Mesodermal cell (in vitro differentiated cells): ENCODE measurements at regions not wholly inside any gene's neighbourhood (a gene's known extent, or its start where the extent isn't known, plus 50 kb on each side); places are given as distances from the start of the nearest gene placed in this dataset.

Source experiments
- H3K27ac ChIP-seq: 2 replicates; pipeline ENCODE4 v1.7.0; 2013; ENCODE audit warnings: mild to moderate bottlenecking, low read depth, low read length, moderate library complexity; ENCODE audit not compliant: severe bottlenecking
- H3K36me3 ChIP-seq: 2 replicates; pipeline ENCODE4 v1.7.1; 2013; ENCODE audit warnings: mild to moderate bottlenecking, low read length, moderate library complexity; ENCODE audit not compliant: control insufficient read depth, insufficient read depth
- H3K4me1 ChIP-seq: one replicate; pipeline ENCODE4 v1.7.1; 2013; ENCODE audit warnings: mild to moderate bottlenecking, low read length; ENCODE audit not compliant: insufficient read depth, control insufficient read depth, poor library complexity, severe bottlenecking
- H3K4me3 ChIP-seq: 2 replicates; pipeline ENCODE4 v1.7.0; 2013; ENCODE audit warnings: low read length, control low read depth, mild to moderate bottlenecking; ENCODE audit not compliant: insufficient read depth, poor library complexity, severe bottlenecking; ENCODE audit errors: extremely low read depth
- H3K9me3 ChIP-seq: 2 replicates; pipeline ENCODE4 v1.7.1; 2013; ENCODE audit warnings: mild to moderate bottlenecking, low read length, moderate library complexity; ENCODE audit not compliant: control insufficient read depth
- WGBS, 2 experiments: methylation state at CpG; one replicate each; pipeline ENCODE4 v1.1.5; 2013; ENCODE audit warnings: missing lambda C conversion rate in 2 of 2; ENCODE audit not compliant: insufficient coverage in 2 of 2; 5-methylcytosine and 5-hydroxymethylcytosine counted together

DNA sequence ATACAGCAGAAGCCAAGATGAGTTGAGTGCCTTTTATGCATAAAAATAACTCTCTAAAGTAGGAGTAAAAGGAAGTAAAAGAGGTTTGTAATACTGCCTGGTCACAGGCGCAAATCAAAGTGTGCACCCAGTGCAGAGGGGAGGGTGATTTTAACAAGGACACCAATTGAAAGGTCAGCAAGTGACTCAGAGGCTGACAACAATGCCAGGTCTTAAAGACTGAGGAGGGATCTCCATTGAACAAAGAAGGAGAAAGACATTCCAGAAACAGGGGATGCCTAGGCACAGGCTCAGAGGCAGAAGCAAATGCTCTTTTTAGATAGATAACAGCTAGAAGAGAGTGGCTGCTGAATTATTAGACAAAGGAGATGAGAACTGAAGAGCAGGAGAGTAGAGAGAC is 297.4 kb upstream of the VCX start:
- WGBS, 2 experiments: 78 to 100% methylated on average over 1 of the region's 1 CpG
- Histone ChIP-seq H3K27ac (no peak overlapping the region), H3K4me3 (no peak overlapping the region), H3K36me3 (no peaks in the 10 kb centered on the region), H3K4me1 (no peaks in the 10 kb centered on the region), H3K9me3 (no peaks in the 10 kb centered on the region)

DNA sequence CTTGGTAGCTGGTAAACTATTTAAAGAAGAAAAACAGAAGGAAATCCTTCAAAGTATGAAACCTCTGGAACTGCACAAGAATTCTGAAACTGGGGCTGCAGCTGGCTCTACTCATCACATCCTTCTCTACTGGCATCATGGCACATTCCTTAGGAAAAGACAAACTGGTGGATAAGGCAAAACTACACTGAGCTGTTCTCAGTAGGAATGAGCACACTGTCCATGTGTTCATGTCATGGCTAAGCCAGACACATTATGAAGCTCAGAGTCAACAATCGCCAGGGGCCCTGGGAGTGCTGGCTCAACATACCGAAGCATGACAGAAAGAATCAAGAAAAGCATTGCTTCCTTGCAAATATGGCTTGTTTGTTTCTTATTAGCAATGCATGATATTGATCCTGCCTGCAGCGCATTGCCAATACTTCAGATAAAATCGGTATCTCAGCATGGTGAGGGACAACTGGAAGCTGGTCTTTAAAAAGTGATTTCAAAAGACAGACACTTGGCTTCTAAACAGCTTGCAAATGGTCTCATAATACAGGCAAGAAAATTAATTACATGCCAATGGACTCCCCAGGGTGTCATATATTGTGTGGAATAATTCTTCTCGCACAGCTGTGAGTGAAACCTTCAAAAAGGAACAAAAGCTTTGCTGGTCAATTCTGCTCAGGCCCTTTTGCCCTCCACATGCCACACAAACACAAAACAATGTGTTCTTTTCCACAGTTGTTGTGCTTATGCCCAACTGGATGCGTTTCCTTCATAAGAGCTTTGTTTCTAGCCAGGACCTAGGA is 300.2 kb upstream of the VCX start:
- no peaks in the 10 kb centered on the region for H3K4me1 ChIP-seq
- no peak overlapping the region for H3K27ac ChIP-seq
- 92% methylated on average over 2 of the region's 6 CpGs; no CpG with 5 or more reads in 1 of the 2 experiments for WGBS, 2 experiments
- H3K9me3 ChIP-seq: no peaks in the 10 kb centered on the region
- no peaks in the 10 kb centered on the region for H3K36me3 ChIP-seq
- H3K4me3 ChIP-seq: no peak overlapping the region

DNA sequence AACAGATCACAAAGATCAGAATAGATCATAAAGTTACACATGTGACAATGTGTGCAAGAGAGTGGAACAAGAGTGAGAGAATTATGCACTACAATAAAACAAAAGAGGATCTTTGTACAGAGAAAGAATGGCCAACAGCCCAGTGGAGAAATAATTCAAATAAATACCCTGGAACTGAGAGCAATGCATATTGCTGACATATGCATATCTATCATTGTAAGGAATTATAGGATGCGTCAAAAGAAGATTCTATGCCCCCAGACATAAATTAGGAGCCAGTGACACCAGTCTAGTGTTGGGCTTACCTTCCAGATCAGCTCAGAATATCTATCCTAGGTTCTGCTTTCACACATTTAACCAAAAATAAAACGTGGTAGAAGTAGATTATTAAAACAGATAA is 320.1 kb upstream of the VCX start:
- Histone ChIP-seq H3K9me3 (no peaks in the 10 kb centered on the region), H3K27ac (no peak overlapping the region), H3K4me1 (no peaks in the 10 kb centered on the region), H3K4me3 (no peak overlapping the region), H3K36me3 (no peaks in the 10 kb centered on the region)
- WGBS, 2 experiments: no CpG with 5 or more reads among the region's 2 CpGs

DNA sequence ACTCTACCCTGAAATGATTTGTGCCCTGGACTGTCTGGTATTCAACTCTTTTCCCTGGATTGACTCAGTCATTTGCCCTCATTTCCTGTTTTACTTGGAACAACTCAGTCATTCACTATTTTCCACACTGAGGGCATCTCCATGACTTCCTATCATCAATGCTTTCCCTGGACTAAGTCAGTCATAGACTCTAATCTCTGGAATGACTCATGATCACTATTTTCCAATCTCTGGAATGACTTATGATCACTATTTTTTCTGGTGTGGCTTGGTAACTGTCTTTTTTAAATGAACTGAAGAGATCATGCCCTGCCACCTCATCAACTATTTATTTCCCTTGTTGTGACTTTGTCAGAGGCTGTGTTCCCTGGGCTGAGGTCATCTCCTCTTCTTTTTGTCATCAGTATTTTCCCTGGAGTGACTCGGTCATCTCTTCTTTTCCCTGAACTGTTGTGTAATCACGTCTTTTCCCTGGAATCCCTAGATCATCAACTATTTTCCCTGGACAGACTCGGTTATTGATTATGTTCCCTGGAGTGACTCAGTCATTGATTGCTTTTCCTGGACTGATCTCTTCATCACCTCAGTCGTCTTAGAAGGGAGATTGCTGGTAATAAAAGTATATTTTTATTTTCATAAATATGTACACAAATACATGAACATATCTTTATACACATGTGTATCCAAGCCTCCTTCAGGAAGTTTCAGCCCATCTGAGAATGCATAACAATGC is 327.1 kb upstream of the VCX start:
- peak overlapping the region; percentile 81 for H3K27ac ChIP-seq
- no peak overlapping the region for H3K4me3 ChIP-seq
- H3K9me3 ChIP-seq: no peaks in the 10 kb centered on the region
- H3K36me3 ChIP-seq: no peaks in the 10 kb centered on the region
- H3K4me1 ChIP-seq: peaks cover 3% of the 10 kb centered on the region
- no CpG with 5 or more reads among the region's 4 CpGs for WGBS, 2 experiments

DNA sequence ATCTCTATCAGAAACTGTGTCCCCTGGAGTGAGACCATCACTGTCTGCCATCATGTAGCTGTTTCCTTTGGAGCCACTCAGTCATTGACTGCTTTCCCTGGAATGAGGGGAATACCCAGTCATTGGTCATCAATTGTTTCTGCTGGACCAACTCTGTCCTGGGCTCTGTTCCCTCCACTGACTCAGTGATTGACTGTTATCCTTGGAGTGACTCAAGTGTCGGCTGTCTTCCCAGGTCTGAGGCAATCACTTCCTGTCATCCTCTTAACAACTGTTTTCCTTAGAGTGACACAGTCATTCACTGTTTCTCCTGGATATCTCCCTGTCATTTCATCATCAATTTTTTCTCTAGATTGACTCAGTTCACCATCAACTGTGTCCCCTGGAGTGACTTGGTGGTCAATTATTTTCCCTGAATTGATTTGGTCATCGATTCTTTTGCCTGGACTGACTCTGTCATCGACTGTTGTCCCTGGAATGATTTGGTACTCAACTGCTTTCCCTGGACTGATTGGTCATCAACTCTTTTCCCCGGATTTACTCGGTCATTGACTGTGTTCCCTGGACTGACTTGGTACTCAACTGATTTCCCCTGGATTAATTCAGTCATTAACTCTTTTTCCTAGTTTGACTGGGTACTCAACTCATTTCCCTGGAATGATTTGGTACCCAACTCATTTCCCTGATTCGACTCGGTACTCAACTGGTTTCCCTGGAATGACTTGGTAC is 327.9 kb upstream of the VCX start:
- Histone ChIP-seq H3K27ac (peak overlapping the region; percentile 81), H3K36me3 (no peaks in the 10 kb centered on the region), H3K4me3 (no peak overlapping the region), H3K4me1 (peaks cover 3% of the 10 kb centered on the region), H3K9me3 (no peaks in the 10 kb centered on the region)
- 86 to 100% methylated on average over 4 to 6 of the region's 7 CpGs for WGBS, 2 experiments

DNA sequence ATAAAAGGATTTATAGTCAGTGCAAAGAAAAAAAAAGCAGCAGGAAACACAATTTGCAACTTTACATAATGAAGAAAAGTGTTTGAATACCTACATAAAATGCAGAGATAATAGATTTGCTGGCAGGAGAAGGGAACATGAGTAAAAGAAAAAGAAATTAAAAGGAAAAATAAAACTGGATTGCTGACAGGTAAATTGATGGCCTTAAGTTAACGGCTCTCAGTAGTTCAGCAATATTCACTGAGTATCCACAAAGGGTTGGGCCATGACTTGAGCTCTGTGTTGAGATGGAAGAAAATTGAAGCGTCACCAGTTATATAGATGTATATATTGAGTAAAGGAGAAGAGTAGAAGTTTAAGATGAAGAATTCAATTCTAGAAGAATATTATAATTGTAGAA is 330.1 kb upstream of the VCX start:
- Histone ChIP-seq H3K9me3 (no peaks in the 10 kb centered on the region), H3K4me1 (peaks cover 3% of the 10 kb centered on the region), H3K36me3 (no peaks in the 10 kb centered on the region), H3K27ac (no peak overlapping the region), H3K4me3 (no peak overlapping the region)
- 100% methylated on average over 1 of the region's 2 CpGs; no CpG with 5 or more reads in 1 of the 2 experiments for WGBS, 2 experiments

DNA sequence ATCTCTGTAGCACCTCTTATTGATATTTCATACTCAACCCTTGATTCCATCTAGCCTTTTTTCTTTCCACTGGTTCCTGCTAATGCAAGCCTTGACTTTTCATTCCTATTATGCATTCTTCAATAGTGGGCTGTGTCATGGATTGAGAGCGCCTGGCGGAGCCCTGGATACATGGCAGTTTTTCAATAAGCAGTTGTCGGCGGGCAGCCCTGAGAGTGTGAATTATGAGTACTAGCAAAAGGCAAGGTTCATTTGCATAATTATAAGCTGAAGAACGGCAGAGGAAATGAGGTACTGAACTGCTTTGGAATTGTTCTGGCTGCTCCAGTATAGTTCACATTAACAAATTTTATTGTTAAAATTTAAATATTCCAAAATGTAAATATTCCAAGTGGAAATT is 339.7 kb upstream of the VCX start:
- H3K9me3 ChIP-seq: no peaks in the 10 kb centered on the region
- no peak overlapping the region for H3K27ac ChIP-seq
- no peaks in the 10 kb centered on the region for H3K4me1 ChIP-seq
- no peaks in the 10 kb centered on the region for H3K36me3 ChIP-seq
- no peak overlapping the region for H3K4me3 ChIP-seq
- no CpG with 5 or more reads among the region's 5 CpGs for WGBS, 2 experiments

DNA sequence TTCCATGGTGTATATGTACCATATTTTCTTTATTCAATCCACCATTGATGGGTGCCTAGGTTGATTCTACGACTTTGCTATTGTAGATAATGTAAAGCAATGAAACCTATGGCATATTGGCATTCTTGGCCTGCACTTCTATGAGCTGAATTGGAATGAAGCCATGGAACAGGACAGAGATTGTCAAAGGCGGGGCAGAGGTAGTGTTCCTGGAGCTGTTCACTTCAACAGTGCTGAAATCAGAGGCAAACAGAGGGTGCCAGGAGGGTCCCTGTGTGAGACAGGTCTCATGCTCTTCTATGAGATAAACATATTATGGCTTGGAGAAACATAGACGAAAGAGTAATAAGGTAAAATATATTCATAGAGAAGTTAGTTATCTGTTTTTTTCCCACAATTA is 342.6 kb upstream of the VCX start:
- Histone ChIP-seq H3K36me3 (no peaks in the 10 kb centered on the region), H3K4me3 (no peak overlapping the region), H3K4me1 (no peaks in the 10 kb centered on the region), H3K9me3 (no peaks in the 10 kb centered on the region), H3K27ac (no peak overlapping the region)
- WGBS, 2 experiments: 86% methylated on average over 1 of the region's 3 CpGs; no CpG with 5 or more reads in 1 of the 2 experiments

DNA sequence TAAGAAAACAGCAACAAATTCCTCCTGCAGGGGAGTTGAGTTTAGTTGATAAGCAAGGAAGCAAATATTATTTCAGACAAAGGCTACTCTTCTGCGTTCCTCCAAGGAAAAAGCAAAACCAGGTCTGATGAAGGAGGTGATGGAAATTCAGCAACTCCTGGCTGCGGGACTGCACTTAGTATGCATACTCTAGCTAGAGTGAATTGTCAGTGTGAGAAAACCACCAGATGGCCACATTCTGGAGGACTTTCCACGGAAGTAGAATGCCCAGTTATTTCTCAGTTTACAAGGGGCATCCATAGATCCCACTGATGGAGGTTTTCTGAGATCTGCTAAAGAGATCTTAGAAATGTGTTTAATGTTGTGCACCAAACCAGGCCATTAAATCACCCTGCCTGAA is 338.6 kb upstream of the PUDP start:
- H3K27ac ChIP-seq: no peak overlapping the region
- no peaks in the 10 kb centered on the region for H3K4me1 ChIP-seq
- WGBS, 2 experiments: 80% methylated on average over 1 of the region's 3 CpGs; no CpG with 5 or more reads in 1 of the 2 experiments
- H3K9me3 ChIP-seq: no peaks in the 10 kb centered on the region
- H3K4me3 ChIP-seq: no peak overlapping the region
- no peaks in the 10 kb centered on the region for H3K36me3 ChIP-seq

DNA sequence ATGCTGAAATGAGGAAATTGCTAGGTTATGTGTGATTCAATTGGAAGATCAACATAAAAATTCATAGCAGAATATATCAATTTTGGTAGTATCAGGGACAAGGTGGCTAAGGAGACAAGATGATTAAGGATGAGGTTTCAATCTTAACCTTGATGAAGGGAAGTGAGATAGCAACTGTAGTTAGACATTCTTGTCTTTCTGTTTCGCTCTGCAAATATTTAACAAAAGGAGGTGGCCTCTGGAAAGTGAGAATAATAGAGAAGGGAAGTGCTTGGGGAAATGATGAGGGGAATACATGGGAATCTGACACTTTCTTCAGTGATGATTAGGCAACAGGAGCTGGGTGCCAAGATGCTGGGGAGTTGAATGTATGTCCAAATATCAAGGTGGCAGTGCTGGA is 337.1 kb upstream of the PUDP start:
- no peaks in the 10 kb centered on the region for H3K9me3 ChIP-seq
- no peak overlapping the region for H3K4me3 ChIP-seq
- no peak overlapping the region for H3K27ac ChIP-seq
- no peaks in the 10 kb centered on the region for H3K36me3 ChIP-seq
- no peaks in the 10 kb centered on the region for H3K4me1 ChIP-seq
- WGBS, 2 experiments: 100% methylated on average over 1 of the region's 1 CpG; no CpG with 5 or more reads in 1 of the 2 experiments
